ENCODE measurements at regions not wholly inside any gene's neighbourhood (a gene's known extent, or its start where the extent isn't known, plus 50 kb on each side); places are given as distances from the start of the nearest gene placed in this dataset.

DNA sequence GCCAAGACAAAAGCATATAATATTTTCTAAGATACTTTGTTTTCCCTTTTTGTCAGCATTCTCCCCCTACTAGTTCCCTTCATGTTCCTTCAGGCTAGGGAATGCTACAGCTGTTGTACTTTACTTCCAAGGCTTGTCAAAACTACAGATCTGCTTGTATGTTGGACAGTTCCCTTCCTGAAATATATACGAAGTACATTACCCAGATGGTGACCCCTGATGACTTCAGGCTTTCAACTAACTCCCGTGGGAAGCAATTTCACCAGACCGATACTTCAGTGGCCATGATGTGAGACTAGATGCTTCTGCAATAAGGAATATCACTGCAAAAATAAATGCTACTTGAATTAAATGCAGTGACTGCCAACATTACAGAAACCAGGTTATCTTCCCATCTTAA, 332.8 kb downstream of the SH2D1A start:
- H3K4me3 ChIP-seq: no peak overlapping the region
- DNase-seq (no peak), FAIRE-seq (no peak), ATAC-seq (no peak)
- H3K27ac ChIP-seq: no peak overlapping the region
- H3K27me3 ChIP-seq: peaks cover 0 to 2% (median 0%) of the 10 kb centered on the region in 4 donors
- WGBS, 2 donors: 29 to 30% methylated on average over 3 of the region's 3 CpGs
- no peaks in the 10 kb centered on the region for H3K4me1 ChIP-seq
- no peaks in the 10 kb centered on the region for H3K9me3 ChIP-seq
- intact Hi-C loops (cut with DNase I): no loop called here
- TF ChIP-seq, protein P1, sequence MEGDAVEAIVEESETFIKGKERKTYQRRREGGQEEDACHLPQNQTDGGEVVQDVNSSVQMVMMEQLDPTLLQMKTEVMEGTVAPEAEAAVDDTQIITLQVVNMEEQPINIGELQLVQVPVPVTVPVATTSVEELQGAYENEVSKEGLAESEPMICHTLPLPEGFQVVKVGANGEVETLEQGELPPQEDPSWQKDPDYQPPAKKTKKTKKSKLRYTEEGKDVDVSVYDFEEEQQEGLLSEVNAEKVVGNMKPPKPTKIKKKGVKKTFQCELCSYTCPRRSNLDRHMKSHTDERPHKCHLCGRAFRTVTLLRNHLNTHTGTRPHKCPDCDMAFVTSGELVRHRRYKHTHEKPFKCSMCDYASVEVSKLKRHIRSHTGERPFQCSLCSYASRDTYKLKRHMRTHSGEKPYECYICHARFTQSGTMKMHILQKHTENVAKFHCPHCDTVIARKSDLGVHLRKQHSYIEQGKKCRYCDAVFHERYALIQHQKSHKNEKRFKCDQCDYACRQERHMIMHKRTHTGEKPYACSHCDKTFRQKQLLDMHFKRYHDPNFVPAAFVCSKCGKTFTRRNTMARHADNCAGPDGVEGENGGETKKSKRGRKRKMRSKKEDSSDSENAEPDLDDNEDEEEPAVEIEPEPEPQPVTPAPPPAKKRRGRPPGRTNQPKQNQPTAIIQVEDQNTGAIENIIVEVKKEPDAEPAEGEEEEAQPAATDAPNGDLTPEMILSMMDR (IDR thresholded peaks at IDR 0.05): no peak
- H3K36me3 ChIP-seq: no peaks in the 10 kb centered on the region

DNA sequence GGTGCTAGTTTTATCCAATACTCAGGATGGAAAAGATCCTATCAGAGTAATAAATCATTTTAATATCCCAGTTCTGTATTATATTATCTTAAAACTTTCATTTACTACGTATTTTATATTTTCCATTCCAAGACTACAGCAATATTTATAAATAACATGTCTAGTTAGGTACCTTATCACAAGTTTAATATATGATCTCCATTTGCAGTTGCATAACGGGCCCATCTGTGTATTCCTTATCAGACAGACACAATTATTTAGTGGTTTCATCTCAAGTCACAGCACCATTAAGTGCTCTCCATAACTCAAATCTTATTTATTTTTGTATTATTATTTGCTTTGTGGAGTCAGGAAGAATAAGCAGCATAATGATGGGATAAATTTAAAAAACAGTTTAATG, 333.9 kb downstream of the SH2D1A start:
- WGBS, 2 donors: 25 to 28% methylated on average over 2 of the region's 2 CpGs
- Histone ChIP-seq H3K4me1 (no peaks in the 10 kb centered on the region), H3K36me3 (no peaks in the 10 kb centered on the region), H3K27me3 (peaks cover 0 to 2% (median 0%) of the 10 kb centered on the region in 4 donors), H3K4me3 (no peak overlapping the region), H3K9me3 (no peaks in the 10 kb centered on the region), H3K27ac (no peak overlapping the region)
- FAIRE-seq (no peak), ATAC-seq (no peak), DNase-seq (no peak)
- intact Hi-C loops (cut with DNase I): no loop called here
- TF ChIP-seq, protein P1 (IDR thresholded peaks at IDR 0.05): no peak

GRCh38 chrX:124690495-124690894, 344.1 kb downstream of the SH2D1A start:
- WGBS, 2 donors: 64 to 66% methylated on average over 3 of the region's 3 CpGs
- H3K36me3 ChIP-seq: no peaks in the 10 kb centered on the region
- intact Hi-C loops (cut with DNase I): no loop called here
- DNase-seq (no peak), ATAC-seq (no peak), FAIRE-seq (no peak)
- no peak overlapping the region for H3K27ac ChIP-seq
- no peaks in the 10 kb centered on the region for H3K4me1 ChIP-seq
- H3K27me3 ChIP-seq: peaks cover 0 to 10% (median 0%) of the 10 kb centered on the region in 4 donors
- H3K4me3 ChIP-seq: no peak overlapping the region
- H3K9me3 ChIP-seq: no peaks in the 10 kb centered on the region
- TF ChIP-seq, protein P1 (IDR thresholded peaks at IDR 0.05): no peak

GRCh38 chrX:124699876-124700275, 353.5 kb downstream of the SH2D1A start:
- DNase-seq: no peak
- H3K27me3 ChIP-seq: no peaks in the 10 kb centered on the region
- no peaks in the 10 kb centered on the region for H3K4me1 ChIP-seq
- no peak for FAIRE-seq
- no peaks in the 10 kb centered on the region for H3K36me3 ChIP-seq
- intact Hi-C loops (cut with DNase I): no loop called here
- no peak overlapping the region for H3K27ac ChIP-seq
- TF ChIP-seq, protein P1 (IDR thresholded peaks at IDR 0.05): no peak
- 32 to 45% methylated on average over 2 of the region's 2 CpGs for WGBS, 2 donors
- no peak overlapping the region for H3K4me3 ChIP-seq
- no peak for ATAC-seq
- H3K9me3 ChIP-seq: no peaks in the 10 kb centered on the region

- no peak for FAIRE-seq
- Histone ChIP-seq H3K36me3 (no peaks in the 10 kb centered on the region), H3K27me3 (peaks cover 0 to 7% (median 0%) of the 10 kb centered on the region in 4 donors), H3K27ac (no peak overlapping the region), H3K4me3 (no peak overlapping the region), H3K9me3 (no peaks in the 10 kb centered on the region), H3K4me1 (no peaks in the 10 kb centered on the region)
- no peak for ATAC-seq
- intact Hi-C loops (cut with DNase I): no loop called here
- TF ChIP-seq, protein P1 (IDR thresholded peaks at IDR 0.05): no peak
- DNase-seq: no peak
- WGBS, 2 donors: 53 to 67% methylated on average over 1 of the region's 1 CpG
Measured at GRCh38 chrX:124717537-124717936, 371.2 kb downstream of the SH2D1A start.
